Right lobe of liver (tissue), 6 donors: ENCODE measurements at regions not wholly inside any gene's neighbourhood (a gene's known extent, or its start where the extent isn't known, plus 50 kb on each side); places are given as distances from the start of the nearest gene placed in this dataset.
"Not testable (repeated sequence)": the region's sequence is repeated elsewhere in the genome, so short reads cannot be mapped to it uniquely, and the experiment has no call there.

Source experiments
- ATAC-seq, 4 donors: fragments of 200-7000 bp; cut with Tn5 transposase; one replicate each; pipeline ENCODE4 v1.9.1; 2020; ENCODE audit warnings: mild to moderate bottlenecking in 4 of 4, moderate library complexity in 4 of 4
- DNase-seq, 3 donors: peaks; one replicate each; pipeline ENCODE4 v3.0.0-alpha.2; 2020
- H3K27ac ChIP-seq, 3 donors: fragments of 200-600 bp; one replicate each; pipeline ENCODE4 v1.8.0; 2022
- H3K27me3 ChIP-seq, 2 donors: fragments of 200-600 bp; one replicate each; pipeline ENCODE4 v1.8.0; 2022
- H3K36me3 ChIP-seq, 4 donors: fragments of 200-600 bp; sonication (generic) in 1 of 4; one replicate each; pipeline versions ENCODE4 v1.5.1 to v1.8.0; 2017 to 2022; ENCODE audit warnings: control low read depth in 1 of 4
- H3K4me1 ChIP-seq, 4 donors: fragments of 200-600 bp; sonication (generic) in 1 of 4; one replicate each; pipeline versions ENCODE4 v1.5.1 to v1.8.0; 2017 to 2022; ENCODE audit warnings: control low read depth in 1 of 4
- H3K4me3 ChIP-seq, 3 donors: fragments of 200-600 bp; one replicate each; pipeline ENCODE4 v1.8.0; 2022
- H3K9me3 ChIP-seq, 4 donors: fragments of 200-600 bp; sonication (generic) in 1 of 4; one replicate each; pipeline versions ENCODE4 v1.5.1 to v1.8.0; 2017 to 2022; ENCODE audit warnings: control low read depth in 1 of 4
- POLR2A ChIP-seq: fragments of 450-650 bp; IDR thresholded peaks from one replicate; pipeline ENCODE4 v1.6.1; 2017; ENCODE audit warnings: antibody characterized with exemption, mild to moderate bottlenecking
- WGBS: methylation state at CpG from one replicate; pipeline ENCODE4 v1.1.6; 2018; ENCODE audit warnings: low coverage, low lambda C conversion rate; ENCODE audit not compliant: insufficient coverage; ENCODE audit errors: missing lambda C conversion rate; 5-methylcytosine and 5-hydroxymethylcytosine counted together
- intact Hi-C, 2 donors: fragments of 100-400 bp; cut with DNase I; formaldehyde crosslinking; loops; one replicate each; pipeline versions ENCODE4 v1.11.2 to v1.14.1; 2022
- TF ChIP-seq, protein P1 (sequence below), 4 donors: fragments of 200-600 bp in 3 of 4; fragments of 450-650 bp in 1 of 4; IDR thresholded peaks; one replicate each; pipeline versions ENCODE4 v1.5.1 to v1.8.0; 2016 to 2022; ENCODE audit warnings: antibody characterized with exemption in 4 of 4, mild to moderate bottlenecking in 2 of 4
- donor health status: DM: no; HTN: yes; CAD: no.
- donor health status: DM: no; HTN: no; CAD: no.
- donor health status: DM: no; HTN: no; CAD: no.
- donor health status: DM: no; HTN: yes; CAD: no.
- donor health status: DM: no; HTN: yes; CAD: no.

DNA sequence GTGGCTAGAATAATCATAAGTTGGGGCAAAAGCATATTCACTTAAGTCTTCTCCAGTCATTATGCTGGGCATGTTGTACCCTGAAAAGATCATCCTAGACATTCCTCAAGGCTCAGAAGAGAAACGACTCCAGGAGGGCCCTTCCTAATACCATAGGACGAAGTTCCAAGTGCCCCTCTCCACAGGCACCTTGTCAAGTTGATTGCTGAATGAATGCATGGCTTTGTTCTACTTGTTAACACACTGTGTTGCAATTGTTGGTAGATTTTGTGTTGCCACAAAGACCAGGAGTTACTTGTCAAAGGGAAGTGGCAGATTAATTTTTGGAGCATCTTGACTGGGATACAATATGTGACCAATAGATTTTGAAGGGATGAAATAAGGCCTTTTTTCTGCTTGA lies 194.3 kb upstream of the SMLR1 start:
- intact Hi-C loops = no loop called here
- 56% methylated on average over 2 of the region's 2 CpGs for WGBS
- Histone ChIP-seq H3K4me1 (no peaks in the 10 kb centered on the region), H3K27me3 (no peaks in the 10 kb centered on the region), H3K36me3 (no peaks in the 10 kb centered on the region), H3K27ac (no peak overlapping the region), H3K9me3 (no peaks in the 10 kb centered on the region), H3K4me3 (no peak overlapping the region)
- ATAC-seq = no peak
- TF ChIP-seq POLR2A = no peak
- TF ChIP-seq, protein P1, sequence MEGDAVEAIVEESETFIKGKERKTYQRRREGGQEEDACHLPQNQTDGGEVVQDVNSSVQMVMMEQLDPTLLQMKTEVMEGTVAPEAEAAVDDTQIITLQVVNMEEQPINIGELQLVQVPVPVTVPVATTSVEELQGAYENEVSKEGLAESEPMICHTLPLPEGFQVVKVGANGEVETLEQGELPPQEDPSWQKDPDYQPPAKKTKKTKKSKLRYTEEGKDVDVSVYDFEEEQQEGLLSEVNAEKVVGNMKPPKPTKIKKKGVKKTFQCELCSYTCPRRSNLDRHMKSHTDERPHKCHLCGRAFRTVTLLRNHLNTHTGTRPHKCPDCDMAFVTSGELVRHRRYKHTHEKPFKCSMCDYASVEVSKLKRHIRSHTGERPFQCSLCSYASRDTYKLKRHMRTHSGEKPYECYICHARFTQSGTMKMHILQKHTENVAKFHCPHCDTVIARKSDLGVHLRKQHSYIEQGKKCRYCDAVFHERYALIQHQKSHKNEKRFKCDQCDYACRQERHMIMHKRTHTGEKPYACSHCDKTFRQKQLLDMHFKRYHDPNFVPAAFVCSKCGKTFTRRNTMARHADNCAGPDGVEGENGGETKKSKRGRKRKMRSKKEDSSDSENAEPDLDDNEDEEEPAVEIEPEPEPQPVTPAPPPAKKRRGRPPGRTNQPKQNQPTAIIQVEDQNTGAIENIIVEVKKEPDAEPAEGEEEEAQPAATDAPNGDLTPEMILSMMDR (IDR thresholded peaks at IDR 0.05) = no peak
- no peak for DNase-seq

DNA sequence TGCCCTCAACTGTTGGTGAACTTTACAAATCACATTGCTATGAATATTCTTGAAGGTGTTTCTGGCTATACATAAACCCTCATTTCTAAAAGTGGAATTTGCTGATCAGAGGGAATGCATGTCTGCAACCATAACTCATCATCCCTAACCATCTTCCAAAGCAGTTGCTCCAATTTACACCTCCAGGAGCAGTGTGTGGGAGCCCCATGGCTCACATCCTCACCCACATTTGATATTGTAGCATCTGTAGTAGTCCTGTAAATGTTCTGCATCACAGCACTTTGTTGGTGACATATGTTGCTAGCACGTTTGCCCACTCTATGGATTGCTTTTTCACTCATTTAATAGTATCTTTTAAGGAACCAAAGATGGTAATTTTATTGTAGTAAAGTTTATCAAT lies 183.8 kb upstream of the SMLR1 start:
- ATAC-seq = no peak
- H3K36me3 ChIP-seq = no peaks in the 10 kb centered on the region
- TF ChIP-seq POLR2A = no peak
- TF ChIP-seq, protein P1 (IDR thresholded peaks at IDR 0.05) = no peak
- 18% methylated on average over 1 of the region's 1 CpG for WGBS
- H3K4me1 ChIP-seq = no peaks in the 10 kb centered on the region
- no peak overlapping the region for H3K27ac ChIP-seq
- no peak for DNase-seq
- no peaks in the 10 kb centered on the region for H3K27me3 ChIP-seq
- H3K9me3 ChIP-seq = no peaks in the 10 kb centered on the region
- H3K4me3 ChIP-seq = no peak overlapping the region
- intact Hi-C loops = no loop called here

- Histone ChIP-seq H3K9me3 (no peaks in the 10 kb centered on the region), H3K27ac (no peak overlapping the region), H3K27me3 (no peaks in the 10 kb centered on the region), H3K36me3 (no peaks in the 10 kb centered on the region), H3K4me1 (no peaks in the 10 kb centered on the region), H3K4me3 (no peak overlapping the region)
- ATAC-seq = no peak
- WGBS = 50% methylated on average over 1 of the region's 2 CpGs
- TF ChIP-seq, protein P1 (IDR thresholded peaks at IDR 0.05) = no peak
- DNase-seq = no peak
- intact Hi-C loops = no loop called here
Measured at GRCh38 chr6:130644175-130644574, 183.0 kb upstream of the SMLR1 start.

DNA sequence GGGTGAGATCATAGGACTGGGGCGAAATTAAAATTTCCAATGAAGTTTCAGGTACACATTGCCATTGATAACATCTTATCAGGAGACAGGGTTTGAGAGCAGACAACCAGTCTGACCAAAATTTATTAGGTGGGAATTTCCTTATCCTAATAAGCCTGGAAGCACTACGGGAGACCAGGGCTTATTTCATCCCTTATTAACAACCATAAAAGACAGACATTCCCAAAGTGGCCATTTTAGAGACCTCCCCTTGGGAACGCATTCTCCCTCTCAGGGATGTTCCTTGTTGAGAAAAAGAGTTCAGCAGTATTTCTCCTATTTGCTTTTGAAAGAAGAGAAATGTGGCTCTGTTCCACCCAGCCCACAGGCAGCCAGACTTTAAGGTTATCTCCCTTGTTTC lies 182.4 kb upstream of the SMLR1 start:
- H3K9me3 ChIP-seq, intact Hi-C loops, H3K4me1 ChIP-seq, H3K4me3 ChIP-seq, H3K36me3 ChIP-seq, H3K27me3 ChIP-seq, DNase-seq, H3K27ac ChIP-seq, ATAC-seq: not testable (repeated sequence)
- WGBS = 78% methylated on average over 3 of the region's 3 CpGs

- no peaks in the 10 kb centered on the region for H3K4me1 ChIP-seq
- no peak for ATAC-seq
- no peaks in the 10 kb centered on the region for H3K9me3 ChIP-seq
- no peak for DNase-seq
- no peak overlapping the region for H3K4me3 ChIP-seq
- intact Hi-C loops = no loop called here
- H3K36me3 ChIP-seq = no peaks in the 10 kb centered on the region
- H3K27ac ChIP-seq = no peak overlapping the region
- no peak for TF ChIP-seq POLR2A
- TF ChIP-seq, protein P1 (IDR thresholded peaks at IDR 0.05) = no peak
- H3K27me3 ChIP-seq = no peaks in the 10 kb centered on the region
Measured at GRCh38 chr6:130647246-130647645, 180.0 kb upstream of the SMLR1 start.
